SK-N-SH (cell line): ENCODE measurements at regions not wholly inside any gene's neighbourhood (a gene's known extent, or its start where the extent isn't known, plus 50 kb on each side); places are given as distances from the start of the nearest gene placed in this dataset.

Source experiments
- CTCF ChIA-PET: fragments of 300-600, 350-600 bp; formaldehyde crosslinking; extraction: SDS; loops from one replicate; lab custom pipeline; 2021; lab: Yijun Ruan, JAX
- POLR2A ChIA-PET: fragments of 350-600 bp; sonication (Branson Sonifier 250); formaldehyde crosslinking; extraction: SDS; loops from one replicate; lab custom pipeline; 2020; ENCODE audit warnings: antibody characterized with exemption, inconsistent platforms; lab: Yijun Ruan, JAX
- DNase-seq: peaks from one replicate; pipeline ENCODE4 v3.0.0; 2012
- H2AFZ ChIP-seq: fragments of 200-600 bp; sonication (generic); 2 replicates; pipeline ENCODE4 v1.8.1; 2016; ENCODE audit warnings: antibody characterized with exemption, mild to moderate bottlenecking, low read depth
- H3F3A ChIP-seq: fragments of 200-600 bp; sonication (generic); replicated peaks from 2 replicates; pipeline ENCODE3; 2016; ENCODE audit warnings: antibody characterized with exemption, mild to moderate bottlenecking; ENCODE audit not compliant: insufficient read depth
- H3K27ac ChIP-seq, 2 experiments: fragments of 200-500 bp in 1 of 2; fragments of 200-600 bp in 1 of 2; sonication (Bioruptor generic) in 1 of 2; sonication (generic), shearing (Covaris generic) in 1 of 2; 2 replicates each; pipeline versions ENCODE4 v1.5.1 to v1.6.1; 2014 to 2016; ENCODE audit warnings: low read depth in 2 of 2, inconsistent platforms in 1 of 2, low read length in 1 of 2, mild to moderate bottlenecking in 1 of 2, mixed read lengths in 1 of 2
- H3K27me3 ChIP-seq: fragments of 200-600 bp; sonication (generic), shearing (Covaris generic); 2 replicates; pipeline ENCODE4 v1.6.1; 2016; ENCODE audit warnings: mixed run types; ENCODE audit not compliant: insufficient read depth
- H3K36me3 ChIP-seq, 2 experiments: fragments of 200-500 bp in 1 of 2; fragments of 200-600 bp in 1 of 2; sonication (Bioruptor generic) in 1 of 2; sonication (generic) in 1 of 2; replicated peaks in 1 of 2; 2 replicates each; pipeline versions ENCODE3 to v1.5.1; 2014 to 2016; ENCODE audit warnings: low read length in 1 of 2, mild to moderate bottlenecking in 1 of 2; ENCODE audit not compliant: insufficient read depth in 2 of 2, control insufficient read depth in 1 of 2
- H3K4me1 ChIP-seq, 2 experiments: fragments of 200-500 bp in 1 of 2; fragments of 200-600 bp in 1 of 2; sonication (Bioruptor generic) in 1 of 2; sonication (generic), shearing (Covaris generic) in 1 of 2; 2 replicates each; pipeline versions ENCODE4 v1.5.1 to v1.6.1; 2014 to 2016; ENCODE audit warnings: low read depth in 1 of 2, low read length in 1 of 2, mixed run types in 1 of 2; ENCODE audit not compliant: insufficient read depth in 2 of 2, control insufficient read depth in 1 of 2
- H3K4me2 ChIP-seq: fragments of 200-600 bp; sonication (generic), shearing (Covaris generic); 2 replicates; pipeline ENCODE4 v1.6.1; 2017; ENCODE audit warnings: mixed run types
- H3K4me3 ChIP-seq, 2 experiments: fragments of 200-500 bp in 1 of 2; fragments of 200-600 bp in 1 of 2; sonication (Bioruptor generic) in 1 of 2; sonication (generic), shearing (Covaris generic) in 1 of 2; 2 replicates each; pipeline versions ENCODE4 v1.5.1 to v1.8.1; 2014 to 2016; ENCODE audit warnings: low read depth in 2 of 2, inconsistent platforms in 1 of 2, low read length in 1 of 2, mild to moderate bottlenecking in 1 of 2, mixed read lengths in 1 of 2, moderate library complexity in 1 of 2
- H3K79me2 ChIP-seq: fragments of 200-600 bp; sonication (generic); 2 replicates; pipeline ENCODE4 v1.8.1; 2017; ENCODE audit warnings: mild to moderate bottlenecking; ENCODE audit not compliant: insufficient read depth
- H3K9ac ChIP-seq: fragments of 200-600 bp; sonication (generic); 2 replicates; pipeline ENCODE4 v1.6.1; 2017; ENCODE audit warnings: mixed run types
- H3K9me2 ChIP-seq: fragments of 200-600 bp; sonication (generic); 2 replicates; pipeline ENCODE4 v1.6.1; 2017; ENCODE audit warnings: mixed run types
- H3K9me3 ChIP-seq: fragments of 200-600 bp; sonication (generic); 2 replicates; pipeline ENCODE4 v1.6.1; 2017; ENCODE audit warnings: mixed run types, mild to moderate bottlenecking, moderate library complexity
- H4K20me1 ChIP-seq: fragments of 200-600 bp; sonication (generic); 2 replicates; pipeline ENCODE4 v1.6.1; 2017; ENCODE audit warnings: mild to moderate bottlenecking, mixed run types; ENCODE audit not compliant: insufficient read depth
- CTCF ChIP-seq: fragments of 200-600 bp; sonication (generic); IDR thresholded peaks from 2 replicates; pipeline ENCODE4 v1.6.1; 2017; ENCODE audit warnings: antibody characterized with exemption, mild to moderate bottlenecking, moderate library complexity
- ELF1 ChIP-seq: IDR thresholded peaks from 2 replicates; pipeline ENCODE4 v1.4.0; 2012
- FOXJ3 ChIP-seq: sonication (generic); formaldehyde crosslinking; IDR thresholded peaks from 2 replicates; pipeline ENCODE4 v1.5.1; 2020; ENCODE audit warnings: mild to moderate bottlenecking, missing genetic modification reagents
- FOXM1 ChIP-seq: IDR thresholded peaks from 2 replicates; pipeline ENCODE4 v1.4.0; 2012; ENCODE audit warnings: low read depth, mild to moderate bottlenecking
- GATA2 ChIP-seq: sonication (generic); formaldehyde crosslinking; IDR thresholded peaks from 2 replicates; pipeline ENCODE4 v1.5.0; 2020; ENCODE audit warnings: mild to moderate bottlenecking, missing genetic modification reagents
- JUND ChIP-seq: IDR thresholded peaks from 2 replicates; pipeline ENCODE4 v1.4.0; 2012
- MEF2A ChIP-seq: IDR thresholded peaks from 2 replicates; pipeline ENCODE4 v1.4.0; 2012; ENCODE audit warnings: low read depth, borderline replicate concordance
- NRF1 ChIP-seq: IDR thresholded peaks from 2 replicates; pipeline ENCODE4 v1.6.1; 2012; ENCODE audit warnings: low read depth, mild to moderate bottlenecking, low read length
- PBX3 ChIP-seq: IDR thresholded peaks from 2 replicates; pipeline ENCODE4; 2012
- RAD21 ChIP-seq: IDR thresholded peaks from 2 replicates; pipeline ENCODE4 v1.6.1; 2012; ENCODE audit warnings: mild to moderate bottlenecking, low read length
- REST ChIP-seq: IDR thresholded peaks from 2 replicates; pipeline ENCODE4 v1.6.1; 2012; ENCODE audit warnings: mild to moderate bottlenecking, low read depth, low read length, moderate library complexity
- SMC3 ChIP-seq: IDR thresholded peaks from 2 replicates; pipeline ENCODE4 v1.6.1; 2012; ENCODE audit warnings: low read depth, low read length, improper control_type of control experiment
- TCF12 ChIP-seq: IDR thresholded peaks from 2 replicates; pipeline ENCODE4 v1.4.0; 2012
- USF2 ChIP-seq: fragments of 150-350 bp; IDR thresholded peaks from 2 replicates; pipeline ENCODE4 v1.6.1; 2017; ENCODE audit warnings: antibody characterized with exemption, low read length, low read depth, borderline replicate concordance
- YY1 ChIP-seq: IDR thresholded peaks from 2 replicates; pipeline ENCODE4 v1.4.0; 2012; ENCODE audit warnings: low read depth, mild to moderate bottlenecking
- ZBTB33 ChIP-seq: IDR thresholded peaks from 2 replicates; pipeline ENCODE4 v1.4.0; 2012; ENCODE audit warnings: low read depth, borderline replicate concordance
- WGBS: methylation state at CpG from one replicate; pipeline ENCODE4 v1.1.6; 2017; ENCODE audit warnings: low lambda C conversion rate; 5-methylcytosine and 5-hydroxymethylcytosine counted together

GRCh38 chr1:64320922-64321614 lies 117.6 kb downstream of the UBE2U start:
- Histone ChIP-seq H3K4me3 (no peak overlapping the region), H3K79me2 (no peaks in the 10 kb centered on the region), H2AFZ (no peak overlapping the region), H3K9me3 (no peaks in the 10 kb centered on the region), H3K27ac (no peak overlapping the region), H3K4me1 (no peaks in the 10 kb centered on the region; a peak in 1 of 4 replicates), H3F3A (no peaks in the 10 kb centered on the region), H4K20me1 (no peaks in the 10 kb centered on the region), H3K9me2 (no peaks in the 10 kb centered on the region), H3K36me3 (no peaks in the 10 kb centered on the region), H3K9ac (no peak overlapping the region), H3K27me3 (no peaks in the 10 kb centered on the region), H3K4me2 (no peak overlapping the region)
- TF ChIP-seq RAD21 (no peak), GATA2 (CRISPR knock-in tag) (no peak), CTCF (no peak), JUND (no peak), SMC3 (no peak), PBX3 (no peak), ZBTB33 (no peak), REST (no peak), NRF1 (no peak), MEF2A (no peak), TCF12 (no peak), FOXM1 (no peak), ELF1 (no peak), USF2 (no peak), FOXJ3 (CRISPR knock-in tag) (no peak), YY1 (no peak)
- no peak for DNase-seq
- POLR2A ChIA-PET: no interaction called here
- 80% methylated on average over 11 of the region's 11 CpGs for WGBS
- CTCF ChIA-PET: no interaction called here
